RPMI7951 (cell line): ENCODE measurements at regions not wholly inside any gene's neighbourhood (a gene's known extent, or its start where the extent isn't known, plus 50 kb on each side); places are given as distances from the start of the nearest gene placed in this dataset.
"Not testable (repeated sequence)": the region's sequence is repeated elsewhere in the genome, so short reads cannot be mapped to it uniquely, and the experiment has no call there.

Experiments used
- DNase-seq: peaks from one replicate; pipeline ENCODE4 v3.0.0-alpha.2; 2012; ENCODE audit warnings: low read depth

GRCh38 chr16:33711616-33712015, 252.2 kb downstream of the TP53TG3F start:
- DNase-seq = not testable (repeated sequence)

- DNase-seq = not testable (repeated sequence)
Measured at GRCh38 chr16:33712308-33712707, 252.9 kb downstream of the TP53TG3F start.

GRCh38 chr16:33712851-33713709, 253.7 kb downstream of the TP53TG3F start:
- DNase-seq = not testable (repeated sequence)

GRCh38 chr16:33713710-33714538, 254.5 kb downstream of the TP53TG3F start:
- not testable (repeated sequence) for DNase-seq

- DNase-seq = not testable (repeated sequence)
Measured at GRCh38 chr16:33731167-33731566, 271.8 kb downstream of the TP53TG3F start.

GRCh38 chr16:33734650-33735049, 275.2 kb downstream of the TP53TG3F start:
- DNase-seq = not testable (repeated sequence)

GRCh38 chr16:33766869-33767765, 307.7 kb downstream of the TP53TG3F start:
- DNase-seq = not testable (repeated sequence)

- not testable (repeated sequence) for DNase-seq
Measured at GRCh38 chr16:33768710-33769109, 309.3 kb downstream of the TP53TG3F start.

GRCh38 chr16:33769180-33769846, 309.9 kb downstream of the TP53TG3F start:
- not testable (repeated sequence) for DNase-seq

GRCh38 chr16:33770478-33770877, 311.1 kb downstream of the TP53TG3F start:
- DNase-seq = not testable (repeated sequence)

- DNase-seq = not testable (repeated sequence)
Measured at GRCh38 chr16:33771211-33771610, 311.8 kb downstream of the TP53TG3F start.

- not testable (repeated sequence) for DNase-seq
Measured at GRCh38 chr16:33773966-33774365, 314.6 kb downstream of the TP53TG3F start.

- not testable (repeated sequence) for DNase-seq
Measured at GRCh38 chr16:33774724-33775123, 315.3 kb downstream of the TP53TG3F start.

- DNase-seq = not testable (repeated sequence)
Measured at GRCh38 chr16:33816328-33816944, 357.0 kb downstream of the TP53TG3F start.

GRCh38 chr16:33824736-33825135, 365.3 kb downstream of the TP53TG3F start:
- not testable (repeated sequence) for DNase-seq

- DNase-seq = not testable (repeated sequence)
Measured at GRCh38 chr16:33827522-33827921, 368.1 kb downstream of the TP53TG3F start.

- DNase-seq = not testable (repeated sequence)
Measured at GRCh38 chr16:33839157-33839556, 379.7 kb downstream of the TP53TG3F start.

GRCh38 chr16:33844533-33844932, 385.1 kb downstream of the TP53TG3F start:
- DNase-seq = not testable (repeated sequence)
